GM06990 (cell line): ENCODE measurements at regions not wholly inside any gene's neighbourhood (a gene's known extent, or its start where the extent isn't known, plus 50 kb on each side); places are given as distances from the start of the nearest gene placed in this dataset.

Experiments
- DNase-seq: peaks from one replicate; pipeline ENCODE4 v3.0.0-alpha.2; 2011; ENCODE audit not compliant: insufficient read length; ENCODE audit errors: extremely low read depth
- H3K27me3 ChIP-seq: replicated peaks from 2 replicates; pipeline ENCODE4 v1.6.0; 2011; ENCODE audit warnings: low read length; ENCODE audit not compliant: control insufficient read depth, insufficient read depth
- H3K36me3 ChIP-seq: 2 replicates; pipeline ENCODE4 v1.5.1; 2011; ENCODE audit warnings: low read length; ENCODE audit not compliant: control insufficient read depth, insufficient read depth
- H3K4me3 ChIP-seq: replicated peaks from 2 replicates; pipeline ENCODE4 v1.5.1; 2011; ENCODE audit warnings: low read depth, mild to moderate bottlenecking, control low read depth, low read length
- TF ChIP-seq, protein P1 (sequence below): IDR thresholded peaks from 2 replicates; pipeline ENCODE4 v1.5.1; 2011; ENCODE audit warnings: low read length, control low read depth, mild to moderate bottlenecking, inconsistent platforms; ENCODE audit not compliant: insufficient read depth, poor library complexity, severe bottlenecking

DNA sequence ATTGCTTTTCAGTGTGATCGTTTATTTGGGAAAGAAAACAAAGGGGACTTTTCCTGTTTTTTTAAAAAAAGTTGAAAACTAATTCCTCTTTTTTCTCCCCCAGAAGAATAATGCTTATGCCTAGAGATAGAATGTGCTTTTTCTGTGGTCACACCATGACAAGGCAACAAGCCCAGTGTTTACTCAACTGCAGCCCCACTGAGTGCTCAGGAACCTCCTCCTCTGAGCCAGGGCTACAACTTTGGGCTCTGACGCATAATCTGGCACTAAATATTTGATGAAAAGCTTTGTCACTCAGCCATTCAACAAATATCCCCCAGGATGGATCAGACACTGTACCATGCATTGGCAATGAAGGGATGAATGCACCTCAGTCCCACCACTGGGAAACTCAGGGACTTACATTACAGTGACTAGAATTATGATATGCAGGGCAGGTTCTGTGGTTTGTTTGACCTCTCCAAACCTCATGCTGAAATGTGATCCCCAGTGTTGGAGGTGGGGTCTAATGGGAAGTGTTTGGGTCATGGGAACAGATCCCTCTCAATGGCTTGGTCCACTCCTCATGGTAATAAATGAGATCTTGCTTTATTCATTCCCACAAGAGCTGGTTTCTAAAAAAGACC lies 155.9 kb downstream of the CCDC34 start:
- TF ChIP-seq, protein P1, sequence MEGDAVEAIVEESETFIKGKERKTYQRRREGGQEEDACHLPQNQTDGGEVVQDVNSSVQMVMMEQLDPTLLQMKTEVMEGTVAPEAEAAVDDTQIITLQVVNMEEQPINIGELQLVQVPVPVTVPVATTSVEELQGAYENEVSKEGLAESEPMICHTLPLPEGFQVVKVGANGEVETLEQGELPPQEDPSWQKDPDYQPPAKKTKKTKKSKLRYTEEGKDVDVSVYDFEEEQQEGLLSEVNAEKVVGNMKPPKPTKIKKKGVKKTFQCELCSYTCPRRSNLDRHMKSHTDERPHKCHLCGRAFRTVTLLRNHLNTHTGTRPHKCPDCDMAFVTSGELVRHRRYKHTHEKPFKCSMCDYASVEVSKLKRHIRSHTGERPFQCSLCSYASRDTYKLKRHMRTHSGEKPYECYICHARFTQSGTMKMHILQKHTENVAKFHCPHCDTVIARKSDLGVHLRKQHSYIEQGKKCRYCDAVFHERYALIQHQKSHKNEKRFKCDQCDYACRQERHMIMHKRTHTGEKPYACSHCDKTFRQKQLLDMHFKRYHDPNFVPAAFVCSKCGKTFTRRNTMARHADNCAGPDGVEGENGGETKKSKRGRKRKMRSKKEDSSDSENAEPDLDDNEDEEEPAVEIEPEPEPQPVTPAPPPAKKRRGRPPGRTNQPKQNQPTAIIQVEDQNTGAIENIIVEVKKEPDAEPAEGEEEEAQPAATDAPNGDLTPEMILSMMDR, result no peak
- DNase-seq, result no peak
- H3K27me3 ChIP-seq, result no peaks in the 10 kb centered on the region
- H3K4me3 ChIP-seq, result no peak overlapping the region
- H3K36me3 ChIP-seq, result no peaks in the 10 kb centered on the region

DNA sequence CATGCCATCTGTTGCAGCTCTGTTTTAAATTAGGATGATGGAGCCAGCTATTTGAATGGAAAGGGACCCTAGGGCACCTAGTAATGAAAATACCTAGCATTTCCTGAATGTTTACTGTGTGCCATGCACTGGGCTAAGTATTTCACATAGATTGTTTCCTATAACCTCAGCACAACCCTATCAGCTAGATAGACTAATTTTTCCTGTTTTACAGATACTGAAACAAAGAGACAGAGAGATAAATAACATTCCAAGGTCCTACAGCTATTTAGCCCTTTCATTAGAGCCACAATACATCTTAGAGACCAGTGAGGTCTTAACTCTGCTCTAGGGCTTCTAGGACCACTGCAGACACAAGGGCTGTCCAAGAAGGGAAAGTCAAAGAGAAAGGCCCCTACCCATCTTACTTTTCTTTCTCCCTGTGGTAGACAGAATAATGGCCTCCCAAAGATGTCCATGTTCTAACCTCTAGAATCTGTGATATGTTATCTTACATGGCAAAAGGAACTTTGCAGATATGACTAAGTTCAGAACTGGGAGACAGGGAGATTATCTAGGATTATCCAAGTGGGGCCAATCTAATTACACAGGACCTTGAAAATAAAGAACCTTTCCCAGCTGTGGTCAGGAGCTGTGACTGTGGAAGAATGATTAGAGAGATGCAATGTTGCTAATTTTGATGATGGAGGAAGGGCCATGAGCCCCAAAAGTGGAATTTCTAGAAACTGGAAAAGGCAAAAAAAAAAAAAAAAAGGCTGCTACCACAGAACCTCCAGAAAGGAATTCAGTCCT lies 157.0 kb downstream of the CCDC34 start:
- Histone ChIP-seq H3K27me3 (no peaks in the 10 kb centered on the region), H3K36me3 (no peaks in the 10 kb centered on the region), H3K4me3 (no peak overlapping the region)
- DNase-seq, result no peak
- TF ChIP-seq, protein P1, result no peak

DNA sequence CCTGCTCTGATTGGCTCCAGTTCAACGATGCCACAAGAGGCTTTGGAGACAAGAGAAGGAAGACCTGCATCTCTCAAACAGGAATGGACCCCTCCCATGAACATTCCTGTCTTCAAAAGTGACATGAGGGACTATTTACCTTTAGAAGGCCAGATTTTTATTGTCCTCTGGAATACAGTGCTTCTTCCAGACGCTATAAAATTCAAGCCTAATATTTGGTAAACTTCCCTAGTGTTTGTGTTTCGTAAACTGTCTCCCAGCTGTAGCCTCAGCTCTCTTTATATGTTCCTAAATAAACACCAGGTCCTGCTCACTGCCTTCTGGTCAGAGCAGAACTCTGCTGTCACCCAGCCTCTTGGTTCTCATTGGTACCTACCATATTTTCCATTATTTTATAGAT lies 157.8 kb downstream of the CCDC34 start:
- Histone ChIP-seq H3K27me3 (no peaks in the 10 kb centered on the region), H3K36me3 (no peaks in the 10 kb centered on the region), H3K4me3 (no peak overlapping the region)
- TF ChIP-seq, protein P1, result no peak
- no peak for DNase-seq

DNA sequence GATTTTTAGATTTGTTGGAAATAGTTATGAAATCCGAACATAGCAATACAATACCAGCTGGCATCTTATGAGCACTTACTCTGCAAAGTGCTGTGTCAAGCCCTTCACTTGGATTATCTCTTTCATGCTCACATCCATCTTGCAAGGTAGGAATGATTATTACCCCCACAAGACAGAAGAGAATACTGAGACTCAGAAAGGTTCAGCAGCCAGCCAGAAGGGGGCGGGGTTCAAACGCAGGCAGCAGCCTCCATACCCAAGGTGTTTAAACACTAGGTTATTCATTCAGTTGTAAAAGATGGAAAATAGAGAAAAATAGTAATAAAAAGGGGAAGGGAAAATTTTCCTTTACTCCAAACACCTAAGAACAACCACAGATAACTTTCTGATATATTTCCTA lies 158.5 kb downstream of the CCDC34 start:
- TF ChIP-seq, protein P1, result peak; percentile 52
- Histone ChIP-seq H3K4me3 (no peak overlapping the region), H3K36me3 (no peaks in the 10 kb centered on the region), H3K27me3 (no peaks in the 10 kb centered on the region)
- DNase-seq, result no peak

DNA sequence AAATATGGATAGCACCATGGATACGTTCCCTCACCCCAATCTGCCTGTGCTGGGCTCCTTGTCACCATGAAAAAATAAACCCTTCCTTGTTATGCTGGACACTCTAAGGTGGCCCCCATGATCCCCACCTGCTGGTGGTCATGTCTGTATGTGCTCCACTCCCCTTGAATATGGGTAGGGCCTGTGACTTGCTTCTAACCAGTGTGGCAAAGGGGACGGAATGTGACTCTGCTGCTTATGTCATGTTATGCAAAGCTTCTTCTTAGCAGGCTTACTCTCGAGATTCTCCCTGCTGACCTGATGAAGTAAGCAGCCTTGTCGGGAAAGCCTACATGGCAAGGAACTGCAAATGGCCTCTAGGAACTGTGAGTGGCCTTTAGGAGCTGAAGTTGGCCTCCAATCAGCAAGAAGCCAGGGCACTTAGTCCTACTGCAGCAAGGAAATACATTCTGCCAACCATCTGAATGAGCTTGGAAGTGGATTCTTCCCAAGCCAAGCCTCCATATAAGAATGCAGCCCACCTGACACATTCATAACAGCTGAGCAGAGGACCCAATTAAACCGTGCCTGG lies 159.9 kb downstream of the CCDC34 start:
- TF ChIP-seq, protein P1, result no peak

More for the DNA sequence above, 159.9 kb downstream of the CCDC34 start:
- Histone ChIP-seq H3K4me3 (no peak overlapping the region), H3K27me3 (no peaks in the 10 kb centered on the region), H3K36me3 (no peaks in the 10 kb centered on the region)
- no peak for DNase-seq
